ENCODE measurements at regions not wholly inside any gene's neighbourhood (a gene's known extent, or its start where the extent isn't known, plus 50 kb on each side); places are given as distances from the start of the nearest gene placed in this dataset.

- intact Hi-C loops (cut with micrococcal nuclease), result no loop called here
- TF ChIP-seq, protein P1, sequence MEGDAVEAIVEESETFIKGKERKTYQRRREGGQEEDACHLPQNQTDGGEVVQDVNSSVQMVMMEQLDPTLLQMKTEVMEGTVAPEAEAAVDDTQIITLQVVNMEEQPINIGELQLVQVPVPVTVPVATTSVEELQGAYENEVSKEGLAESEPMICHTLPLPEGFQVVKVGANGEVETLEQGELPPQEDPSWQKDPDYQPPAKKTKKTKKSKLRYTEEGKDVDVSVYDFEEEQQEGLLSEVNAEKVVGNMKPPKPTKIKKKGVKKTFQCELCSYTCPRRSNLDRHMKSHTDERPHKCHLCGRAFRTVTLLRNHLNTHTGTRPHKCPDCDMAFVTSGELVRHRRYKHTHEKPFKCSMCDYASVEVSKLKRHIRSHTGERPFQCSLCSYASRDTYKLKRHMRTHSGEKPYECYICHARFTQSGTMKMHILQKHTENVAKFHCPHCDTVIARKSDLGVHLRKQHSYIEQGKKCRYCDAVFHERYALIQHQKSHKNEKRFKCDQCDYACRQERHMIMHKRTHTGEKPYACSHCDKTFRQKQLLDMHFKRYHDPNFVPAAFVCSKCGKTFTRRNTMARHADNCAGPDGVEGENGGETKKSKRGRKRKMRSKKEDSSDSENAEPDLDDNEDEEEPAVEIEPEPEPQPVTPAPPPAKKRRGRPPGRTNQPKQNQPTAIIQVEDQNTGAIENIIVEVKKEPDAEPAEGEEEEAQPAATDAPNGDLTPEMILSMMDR (IDR thresholded peaks at IDR 0.05; ENCODE audit: unreplicated experiment), result no peak
- H3K36me3 Mint-ChIP-seq (ENCODE audit: insufficient read depth, unreplicated experiment), result no peaks in the 10 kb centered on the region
- H3K9me3 Mint-ChIP-seq (ENCODE audit: unreplicated experiment), result no peaks in the 10 kb centered on the region
- no peak for DNase-seq (ENCODE audit: unreplicated experiment)
- H3K4me1 Mint-ChIP-seq (ENCODE audit: insufficient read depth, unreplicated experiment), result peaks cover 6% of the 10 kb centered on the region
- H3K27ac Mint-ChIP-seq (ENCODE audit: low read depth, unreplicated experiment), result no peak overlapping the region
- ChIA-PET POLR2A (no interaction called here), CTCF (interaction anchor here (0.7 kb wide), 1 partner anchor 206 kb away, joined by 3 read pairs; no protein-coding TSS in a partner anchor)
- no TSS peak for BruUV-seq (replicated peaks)
- H3K27me3 Mint-ChIP-seq (ENCODE audit: insufficient read depth, unreplicated experiment), result no peaks in the 10 kb centered on the region
- no peak overlapping the region for H3K4me3 Mint-ChIP-seq (ENCODE audit: unreplicated experiment)
Measured at GRCh38 chr4:163915896-163916295, 421.4 kb downstream of the TMA16 start.

- TF ChIP-seq, protein P1 (IDR thresholded peaks at IDR 0.05; ENCODE audit: unreplicated experiment), result no peak
- intact Hi-C loops (cut with micrococcal nuclease), result no loop called here
- Mint-ChIP-seq H3K9me3 (ENCODE audit: unreplicated experiment) (no peaks in the 10 kb centered on the region), H3K4me3 (ENCODE audit: unreplicated experiment) (no peak overlapping the region), H3K4me1 (ENCODE audit: insufficient read depth, unreplicated experiment) (no peaks in the 10 kb centered on the region), H3K27ac (ENCODE audit: low read depth, unreplicated experiment) (no peak overlapping the region), H3K36me3 (ENCODE audit: insufficient read depth, unreplicated experiment) (no peaks in the 10 kb centered on the region), H3K27me3 (ENCODE audit: insufficient read depth, unreplicated experiment) (no peaks in the 10 kb centered on the region)
- DNase-seq (ENCODE audit: unreplicated experiment), result no peak
- BruUV-seq (replicated peaks), result no TSS peak
- CTCF ChIA-PET, result interaction anchor here (0.6 to 0.7 kb wide), 2 partner anchors 18 to 370 kb away, joined by 4 read pairs; no protein-coding TSS in a partner anchor
- POLR2A ChIA-PET, result no interaction called here
Measured at GRCh38 chr4:163920426-163920825, 425.9 kb downstream of the TMA16 start.

GRCh38 chr4:163922302-163922701 lies 427.8 kb downstream of the TMA16 start:
- Mint-ChIP-seq H3K36me3 (ENCODE audit: insufficient read depth, unreplicated experiment) (no peaks in the 10 kb centered on the region), H3K4me3 (ENCODE audit: unreplicated experiment) (no peak overlapping the region), H3K27me3 (ENCODE audit: insufficient read depth, unreplicated experiment) (no peaks in the 10 kb centered on the region), H3K9me3 (ENCODE audit: unreplicated experiment) (no peaks in the 10 kb centered on the region), H3K4me1 (ENCODE audit: insufficient read depth, unreplicated experiment) (no peaks in the 10 kb centered on the region), H3K27ac (ENCODE audit: low read depth, unreplicated experiment) (no peak overlapping the region)
- TF ChIP-seq, protein P1 (IDR thresholded peaks at IDR 0.05; ENCODE audit: unreplicated experiment), result no peak
- intact Hi-C loops (cut with micrococcal nuclease), result no loop called here
- CTCF ChIA-PET, result interaction anchor here (0.7 kb wide), 1 partner anchor 988 kb away, joined by 3 read pairs; no protein-coding TSS in a partner anchor
- POLR2A ChIA-PET, result interaction anchor here (0.7 kb wide), 1 partner anchor 44 kb away, joined by 4 read pairs; no protein-coding TSS in a partner anchor
- BruUV-seq (replicated peaks), result no TSS peak
- no peak for DNase-seq (ENCODE audit: unreplicated experiment)

- no peak for DNase-seq (ENCODE audit: unreplicated experiment)
- TF ChIP-seq, protein P1 (IDR thresholded peaks at IDR 0.05; ENCODE audit: unreplicated experiment), result no peak
- ChIA-PET CTCF (no interaction called here), POLR2A (interaction anchor here (0.7 kb wide), 1 partner anchor 44 kb away, joined by 4 read pairs; no protein-coding TSS in a partner anchor)
- BruUV-seq (replicated peaks), result no TSS peak
- intact Hi-C loops (cut with micrococcal nuclease), result no loop called here
- H3K4me3 Mint-ChIP-seq (ENCODE audit: unreplicated experiment), result no peak overlapping the region
- no peaks in the 10 kb centered on the region for H3K36me3 Mint-ChIP-seq (ENCODE audit: insufficient read depth, unreplicated experiment)
- H3K27me3 Mint-ChIP-seq (ENCODE audit: insufficient read depth, unreplicated experiment), result no peaks in the 10 kb centered on the region
- H3K9me3 Mint-ChIP-seq (ENCODE audit: unreplicated experiment), result no peaks in the 10 kb centered on the region
- no peak overlapping the region for H3K27ac Mint-ChIP-seq (ENCODE audit: low read depth, unreplicated experiment)
- no peaks in the 10 kb centered on the region for H3K4me1 Mint-ChIP-seq (ENCODE audit: insufficient read depth, unreplicated experiment)
Measured at GRCh38 chr4:163923092-163923491, 428.6 kb downstream of the TMA16 start.

All from MCF 10A (cell line).